AG10803 (cell line): ENCODE measurements at regions not wholly inside any gene's neighbourhood (a gene's known extent, or its start where the extent isn't known, plus 50 kb on each side); places are given as distances from the start of the nearest gene placed in this dataset.
A peak's percentile ranks its signal among the peaks of the same experiment; 100 is the strongest.
"Not testable (repeated sequence)": the region's sequence is repeated elsewhere in the genome, so short reads cannot be mapped to it uniquely, and the experiment has no call there.

ENCODE experiments used
- DNase-seq: peaks from one replicate; pipeline ENCODE4 v3.0.0; 2010; ENCODE audit warnings: low read depth
- H3K4me3 ChIP-seq: 2 replicates; pipeline ENCODE4 v1.5.1; 2011; ENCODE audit warnings: mild to moderate bottlenecking, low read length, control low read depth
- CTCF ChIP-seq: conservative IDR thresholded peaks from 2 replicates; pipeline ENCODE4 v1.5.1; 2011; ENCODE audit warnings: mild to moderate bottlenecking, low read length, control low read depth, inconsistent platforms

DNA sequence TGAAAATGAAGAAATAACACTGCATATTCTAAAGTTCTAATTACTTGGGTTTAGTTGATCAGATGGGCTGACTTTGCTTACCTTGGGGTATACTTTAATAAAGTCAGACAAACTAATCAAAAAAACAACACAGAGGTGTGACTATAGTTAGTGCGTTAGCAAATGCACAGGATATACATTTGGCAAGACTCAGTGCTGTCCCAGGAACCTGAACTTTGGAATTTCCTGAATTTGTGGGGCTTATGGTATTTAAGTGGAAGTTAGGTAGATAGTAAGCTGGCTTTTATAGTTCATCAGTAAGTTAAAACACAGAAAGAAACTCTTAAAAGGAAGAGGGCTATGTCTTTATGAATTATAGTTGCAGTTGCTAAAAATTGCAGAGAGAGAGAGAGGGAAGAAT is 302.6 kb upstream of the DDI1 start:
- no peak for TF ChIP-seq CTCF
- no peak for DNase-seq
- no peak overlapping the region for H3K4me3 ChIP-seq

- TF ChIP-seq CTCF: no peak
- no peak overlapping the region for H3K4me3 ChIP-seq
- peak; percentile 15 for DNase-seq
Observed at GRCh38 chr11:103735497-103736032, 300.9 kb upstream of the DDI1 start.

DNA sequence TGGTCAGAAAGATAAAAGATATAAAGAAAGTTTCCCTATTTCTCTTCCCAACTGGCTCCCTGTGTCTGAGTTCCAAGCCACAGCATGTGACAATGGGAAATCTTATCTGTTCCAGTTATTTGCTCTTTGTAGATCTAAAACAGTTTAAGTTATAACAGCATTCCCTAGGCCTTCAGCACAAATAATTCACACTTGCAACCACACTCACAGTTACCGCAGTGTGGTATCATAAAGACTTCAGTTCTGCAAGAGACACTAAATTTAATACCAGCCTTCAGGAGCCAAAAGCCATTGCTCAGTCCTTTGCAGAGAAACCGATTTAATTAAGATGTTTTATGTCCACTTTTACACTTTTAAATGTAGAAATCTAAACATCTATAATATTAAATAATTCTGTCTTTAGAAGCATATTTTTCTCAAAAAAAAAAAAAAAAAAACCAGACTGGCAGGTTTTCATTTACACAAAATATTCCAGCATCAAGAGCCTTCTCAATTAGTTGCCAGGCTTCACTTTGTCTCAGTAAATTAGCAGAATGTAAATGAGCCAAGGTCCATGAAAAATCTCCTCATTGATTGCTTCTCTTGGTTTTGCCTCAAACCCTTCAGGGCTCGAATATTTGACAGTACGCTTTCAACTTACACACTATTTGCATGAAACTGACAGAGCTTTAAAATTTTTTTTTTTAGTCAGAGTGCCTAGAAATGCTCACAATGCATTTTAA is 300.0 kb upstream of the DDI1 start:
- no peak for TF ChIP-seq CTCF
- H3K4me3 ChIP-seq: no peak overlapping the region
- no peak for DNase-seq

- DNase-seq: no peak
- TF ChIP-seq CTCF: no peak
- no peak overlapping the region for H3K4me3 ChIP-seq
Observed at GRCh38 chr11:103737037-103737622, 299.3 kb upstream of the DDI1 start.

- DNase-seq: no peak
- TF ChIP-seq CTCF: no peak
- no peak overlapping the region for H3K4me3 ChIP-seq
Observed at GRCh38 chr11:103737747-103738146, 298.7 kb upstream of the DDI1 start.

- not testable (repeated sequence) for H3K4me3 ChIP-seq, DNase-seq
Observed at GRCh38 chr11:103739074-103739796, 297.2 kb upstream of the DDI1 start.

DNA sequence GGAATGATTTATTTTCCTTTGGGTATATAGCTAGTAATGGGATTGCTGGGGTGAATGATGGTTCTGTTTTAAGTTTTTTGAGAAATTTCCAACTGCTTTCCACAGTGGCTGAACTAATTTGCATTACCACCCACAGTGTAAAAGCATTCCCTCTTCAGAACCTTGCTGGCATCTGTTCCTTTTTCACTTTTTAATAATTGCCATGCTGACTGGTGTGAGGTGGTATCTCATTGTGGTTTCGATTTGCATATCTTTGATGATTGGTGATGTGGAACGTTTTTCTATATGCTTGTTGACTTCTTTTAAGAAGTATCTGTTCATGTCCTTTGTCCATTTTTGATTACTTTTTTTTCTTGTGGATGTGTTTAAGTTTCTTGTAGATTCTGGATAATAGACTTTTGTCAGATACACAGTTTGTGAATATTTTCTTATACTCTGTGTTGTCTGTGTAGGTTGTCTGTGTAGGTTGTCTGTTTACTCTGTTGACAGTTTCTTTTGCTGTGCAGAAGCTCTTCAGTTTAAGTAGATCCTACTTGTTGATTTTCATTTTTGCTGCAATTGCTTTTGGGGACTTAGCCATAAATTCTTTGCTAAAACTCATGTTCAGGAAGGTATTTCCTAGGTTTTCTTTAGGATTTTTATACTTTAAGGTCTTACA is 291.8 kb upstream of the DDI1 start:
- no peak for DNase-seq
- no peak for TF ChIP-seq CTCF
- no peak overlapping the region for H3K4me3 ChIP-seq
